BJ (cell line): ENCODE measurements at regions not wholly inside any gene's neighbourhood (a gene's known extent, or its start where the extent isn't known, plus 50 kb on each side); places are given as distances from the start of the nearest gene placed in this dataset.

Source experiments
- CTCF ChIA-PET: fragments of 350-600 bp; formaldehyde crosslinking; extraction: SDS; loops from one replicate; lab custom pipeline; 2021; ENCODE audit warnings: antibody characterized with exemption, inconsistent platforms; lab: Yijun Ruan, JAX
- POLR2A ChIA-PET: fragments of 300-600 bp; sonication (Branson Sonifier 250); formaldehyde crosslinking; extraction: SDS; loops from one replicate; lab custom pipeline; 2021; ENCODE audit warnings: antibody characterized with exemption; lab: Charles Lee
- DNase-seq: peaks from one replicate; pipeline ENCODE4 v3.0.0-alpha.2; 2011; ENCODE audit warnings: low read depth
- H3K27me3 ChIP-seq: 2 replicates; pipeline ENCODE4 v1.6.0; 2011; ENCODE audit warnings: low read length; ENCODE audit not compliant: control insufficient read depth, insufficient read depth
- H3K36me3 ChIP-seq: 2 replicates; pipeline ENCODE4 v1.5.1; 2011; ENCODE audit warnings: low read length; ENCODE audit not compliant: control insufficient read depth, insufficient read depth
- H3K4me3 ChIP-seq: 2 replicates; pipeline ENCODE4 v1.5.1; 2011; ENCODE audit warnings: low read depth, mild to moderate bottlenecking, control low read depth, low read length
- CTCF ChIP-seq: IDR thresholded peaks from 2 replicates; pipeline ENCODE4 v1.5.1; 2011; ENCODE audit warnings: low read depth, mild to moderate bottlenecking, control low read depth, inconsistent platforms, low read length, moderate library complexity; ENCODE audit not compliant: insufficient read depth

- no peak for DNase-seq
- ChIA-PET POLR2A (no interaction called here), CTCF (no interaction called here)
- TF ChIP-seq CTCF: no peak
- Histone ChIP-seq H3K27me3 (no peaks in the 10 kb centered on the region), H3K36me3 (no peaks in the 10 kb centered on the region), H3K4me3 (no peak overlapping the region)
These were observed 481.8 kb downstream of the XYLT1 start for GRCh38 chr16:16988963-16989362.

GRCh38 chr16:16989368-16989767 is 481.4 kb downstream of the XYLT1 start:
- POLR2A ChIA-PET: no interaction called here
- TF ChIP-seq CTCF: no peak
- Histone ChIP-seq H3K36me3 (no peaks in the 10 kb centered on the region), H3K27me3 (no peaks in the 10 kb centered on the region), H3K4me3 (no peak overlapping the region)
- no peak for DNase-seq
- CTCF ChIA-PET: no interaction called here

GRCh38 chr16:16991711-16992110 is 479.0 kb downstream of the XYLT1 start:
- Histone ChIP-seq H3K27me3 (no peaks in the 10 kb centered on the region), H3K4me3 (no peak overlapping the region), H3K36me3 (no peaks in the 10 kb centered on the region)
- ChIA-PET POLR2A (no interaction called here), CTCF (no interaction called here)
- TF ChIP-seq CTCF: no peak
- no peak for DNase-seq

- Histone ChIP-seq H3K36me3 (no peaks in the 10 kb centered on the region), H3K27me3 (no peaks in the 10 kb centered on the region), H3K4me3 (no peak overlapping the region)
- POLR2A ChIA-PET: no interaction called here
- CTCF ChIA-PET: interaction anchor here (0.6 kb wide), 1 partner anchor 131 kb away, joined by 4 read pairs; no protein-coding TSS in a partner anchor
- TF ChIP-seq CTCF: no peak
- no peak for DNase-seq
These were observed 477.6 kb downstream of the XYLT1 start for GRCh38 chr16:16992975-16993765.

GRCh38 chr16:16994831-16995230 is 475.9 kb downstream of the XYLT1 start:
- no peaks in the 10 kb centered on the region for H3K36me3 ChIP-seq
- CTCF ChIA-PET: no interaction called here
- DNase-seq: no peak
- H3K4me3 ChIP-seq: no peak overlapping the region
- no peaks in the 10 kb centered on the region for H3K27me3 ChIP-seq
- POLR2A ChIA-PET: no interaction called here
- TF ChIP-seq CTCF: no peak
